Activated CD8-positive, alpha-beta T cell treated with anti-CD3 and anti-CD28 coated beads for 36 hours (primary cell): ENCODE measurements at regions not wholly inside any gene's neighbourhood (a gene's known extent, or its start where the extent isn't known, plus 50 kb on each side); places are given as distances from the start of the nearest gene placed in this dataset.

ENCODE experiments used
- ATAC-seq: fragments of 200-7000 bp; cut with Tn5 transposase; one replicate; pipeline ENCODE4 v1.10.0; 2021; ENCODE audit warnings: mild to moderate bottlenecking, moderate library complexity
- CTCF ChIA-PET: fragments of 350-600 bp; sonication (Branson Sonifier 250); formaldehyde crosslinking; loops from one replicate; lab custom pipeline; 2021; ENCODE audit warnings: antibody characterized with exemption; lab: Charles Lee
- POLR2A ChIA-PET: fragments of 350-600 bp; sonication (Branson Sonifier 250); formaldehyde crosslinking; loops from one replicate; lab custom pipeline; 2021; ENCODE audit warnings: antibody characterized with exemption; lab: Charles Lee
- DNase-seq: peaks from one replicate; pipeline ENCODE4 v3.0.0-alpha.2; 2020
- H3K27ac Mint-ChIP-seq: one replicate; pipeline ENCODE4 v1.8.0; 2021; ENCODE audit warnings: mild to moderate bottlenecking, mixed read lengths
- H3K27me3 Mint-ChIP-seq: one replicate; pipeline ENCODE4 v1.8.0; 2021; ENCODE audit warnings: mixed read lengths
- H3K36me3 Mint-ChIP-seq: one replicate; pipeline ENCODE4 v1.8.0; 2021; ENCODE audit warnings: low read depth, mixed read lengths
- H3K4me1 Mint-ChIP-seq: one replicate; pipeline ENCODE4 v1.8.0; 2021; ENCODE audit warnings: low read depth, mixed read lengths
- H3K4me3 Mint-ChIP-seq: one replicate; pipeline ENCODE4 v1.8.0; 2021; ENCODE audit warnings: mild to moderate bottlenecking, moderate library complexity, mixed read lengths
- H3K9me3 Mint-ChIP-seq: one replicate; pipeline ENCODE4 v1.8.0; 2021; ENCODE audit warnings: mixed read lengths
- intact Hi-C: fragments of 100-400 bp; cut with micrococcal nuclease; formaldehyde crosslinking; loops from one replicate; pipeline ENCODE4 v1.10.0; 2022
- TF ChIP-seq, protein P1 (sequence below): fragments of 200-600 bp; IDR thresholded peaks from one replicate; pipeline ENCODE4 v1.8.0; 2022; ENCODE audit warnings: antibody characterized with exemption, mild to moderate bottlenecking

DNA sequence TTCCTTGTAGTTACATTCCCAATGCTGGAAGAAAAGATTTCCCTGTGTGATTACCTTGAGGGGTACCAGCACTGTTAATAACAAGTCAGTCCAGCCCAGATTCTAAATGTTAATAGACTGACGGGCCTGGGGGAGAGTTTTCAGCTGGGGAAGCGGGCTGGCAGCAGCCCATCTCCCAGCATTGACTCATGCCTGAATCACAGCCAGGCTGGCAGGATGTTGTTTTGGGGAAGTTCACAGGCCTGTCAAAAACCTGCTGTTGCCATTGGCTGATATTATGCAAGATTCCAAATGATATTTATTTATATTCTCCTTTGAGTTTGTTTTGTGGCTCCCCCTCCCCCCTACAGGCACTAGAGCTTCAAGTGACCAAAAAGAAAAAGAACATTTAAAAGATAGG, 213.9 kb upstream of the CNR1 start:
- DNase-seq (no peak), ATAC-seq (no peak)
- Mint-ChIP-seq H3K36me3 (no peaks in the 10 kb centered on the region), H3K4me3 (no peak overlapping the region), H3K27me3 (peaks cover 4% of the 10 kb centered on the region), H3K4me1 (no peaks in the 10 kb centered on the region), H3K27ac (no peak overlapping the region), H3K9me3 (no peaks in the 10 kb centered on the region)
- ChIA-PET CTCF (no interaction called here), POLR2A (no interaction called here)
- TF ChIP-seq, protein P1, sequence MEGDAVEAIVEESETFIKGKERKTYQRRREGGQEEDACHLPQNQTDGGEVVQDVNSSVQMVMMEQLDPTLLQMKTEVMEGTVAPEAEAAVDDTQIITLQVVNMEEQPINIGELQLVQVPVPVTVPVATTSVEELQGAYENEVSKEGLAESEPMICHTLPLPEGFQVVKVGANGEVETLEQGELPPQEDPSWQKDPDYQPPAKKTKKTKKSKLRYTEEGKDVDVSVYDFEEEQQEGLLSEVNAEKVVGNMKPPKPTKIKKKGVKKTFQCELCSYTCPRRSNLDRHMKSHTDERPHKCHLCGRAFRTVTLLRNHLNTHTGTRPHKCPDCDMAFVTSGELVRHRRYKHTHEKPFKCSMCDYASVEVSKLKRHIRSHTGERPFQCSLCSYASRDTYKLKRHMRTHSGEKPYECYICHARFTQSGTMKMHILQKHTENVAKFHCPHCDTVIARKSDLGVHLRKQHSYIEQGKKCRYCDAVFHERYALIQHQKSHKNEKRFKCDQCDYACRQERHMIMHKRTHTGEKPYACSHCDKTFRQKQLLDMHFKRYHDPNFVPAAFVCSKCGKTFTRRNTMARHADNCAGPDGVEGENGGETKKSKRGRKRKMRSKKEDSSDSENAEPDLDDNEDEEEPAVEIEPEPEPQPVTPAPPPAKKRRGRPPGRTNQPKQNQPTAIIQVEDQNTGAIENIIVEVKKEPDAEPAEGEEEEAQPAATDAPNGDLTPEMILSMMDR, result no peak
- intact Hi-C loops, result no loop called here

DNA sequence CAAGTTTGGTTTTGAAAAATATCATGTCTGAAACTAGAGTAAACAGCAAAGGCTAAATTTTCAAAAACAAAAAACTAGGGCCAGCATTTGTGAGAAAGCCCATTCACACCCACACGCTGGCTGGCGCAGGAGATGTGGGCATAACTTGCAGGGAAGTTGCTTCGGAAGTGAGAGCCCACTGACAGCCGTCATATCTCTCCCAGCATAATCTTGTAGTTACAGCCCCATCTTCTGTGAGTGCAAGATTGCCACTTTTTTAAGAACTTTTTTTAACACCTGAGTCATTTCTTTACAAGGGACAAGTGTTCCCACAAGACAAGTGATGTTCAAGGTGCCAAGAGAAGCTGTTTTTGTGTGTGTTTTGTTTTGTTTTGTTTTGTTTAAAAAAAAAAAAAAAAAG, 212.5 kb upstream of the CNR1 start:
- ATAC-seq (no peak), DNase-seq (no peak)
- intact Hi-C loops, result no loop called here
- ChIA-PET CTCF (no interaction called here), POLR2A (no interaction called here)
- no peaks in the 10 kb centered on the region for H3K36me3 Mint-ChIP-seq
- H3K27me3 Mint-ChIP-seq, result peaks cover 4% of the 10 kb centered on the region
- no peak overlapping the region for H3K27ac Mint-ChIP-seq
- no peaks in the 10 kb centered on the region for H3K4me1 Mint-ChIP-seq
- no peaks in the 10 kb centered on the region for H3K9me3 Mint-ChIP-seq
- no peak overlapping the region for H3K4me3 Mint-ChIP-seq
- TF ChIP-seq, protein P1, result no peak

DNA sequence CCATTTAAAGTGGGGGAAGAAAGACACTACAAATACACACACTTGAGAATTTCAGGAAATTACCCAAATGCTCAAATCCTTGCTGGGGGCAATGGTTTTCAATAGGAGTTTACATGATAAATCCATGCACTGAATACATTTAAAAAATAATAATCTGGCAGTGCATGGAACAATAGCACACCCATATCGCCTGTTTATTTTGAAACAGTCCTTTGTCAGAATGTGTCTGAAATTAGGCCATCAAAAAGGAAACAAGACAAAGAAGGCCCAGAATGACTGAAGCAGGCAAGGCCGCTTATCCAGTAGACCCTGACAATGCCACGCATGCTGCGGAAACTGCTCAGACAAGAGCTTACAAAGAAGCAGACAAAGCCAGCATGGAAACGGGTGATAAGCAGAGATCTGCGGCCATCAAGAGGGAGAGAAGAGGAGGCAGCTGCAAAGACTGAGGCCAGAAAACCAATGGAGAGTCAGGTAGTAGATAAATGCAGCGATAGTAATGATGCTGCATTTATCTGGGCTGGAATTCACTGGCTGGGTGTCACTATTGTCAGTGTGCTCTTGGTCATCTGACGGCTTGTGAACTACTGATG, 211.9 kb upstream of the CNR1 start:
- intact Hi-C loops, result no loop called here
- ChIA-PET CTCF (no interaction called here), POLR2A (no interaction called here)
- no peak for DNase-seq
- H3K4me1 Mint-ChIP-seq, result no peaks in the 10 kb centered on the region
- no peaks in the 10 kb centered on the region for H3K36me3 Mint-ChIP-seq
- no peak overlapping the region for H3K4me3 Mint-ChIP-seq
- H3K27me3 Mint-ChIP-seq, result peaks cover 4% of the 10 kb centered on the region
- no peaks in the 10 kb centered on the region for H3K9me3 Mint-ChIP-seq
- no peak overlapping the region for H3K27ac Mint-ChIP-seq
- TF ChIP-seq, protein P1, result no peak
- no peak for ATAC-seq

GRCh38 chr6:88376768-88377387, 210.7 kb upstream of the CNR1 start:
- Mint-ChIP-seq H3K4me3 (no peak overlapping the region), H3K27ac (no peak overlapping the region), H3K4me1 (no peaks in the 10 kb centered on the region), H3K36me3 (no peaks in the 10 kb centered on the region), H3K9me3 (no peaks in the 10 kb centered on the region), H3K27me3 (peaks cover 4% of the 10 kb centered on the region)
- CTCF ChIA-PET, result no interaction called here
- DNase-seq, result no peak
- POLR2A ChIA-PET, result no interaction called here
- ATAC-seq, result no peak
- intact Hi-C loops, result no loop called here
- TF ChIP-seq, protein P1, result no peak

DNA sequence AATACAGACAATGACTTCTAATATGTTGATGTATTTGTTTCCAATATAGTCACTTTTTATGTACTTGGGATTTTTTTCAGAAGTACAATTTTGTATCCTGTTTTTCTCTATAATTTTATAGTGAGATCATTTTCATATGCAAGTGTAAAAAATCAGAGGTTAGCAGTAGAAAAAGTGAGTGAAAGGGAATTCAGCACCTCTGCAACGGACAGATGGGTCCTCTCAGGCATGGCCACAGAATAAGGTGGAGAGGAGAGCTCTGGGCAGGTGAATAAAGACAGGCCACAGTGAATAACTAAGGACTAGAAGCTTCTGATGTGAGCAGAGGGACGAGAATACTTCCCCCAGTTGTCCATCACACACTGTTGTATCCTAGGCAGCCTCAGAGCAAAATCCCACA, 210.1 kb upstream of the CNR1 start:
- Mint-ChIP-seq H3K27me3 (peaks cover 4% of the 10 kb centered on the region), H3K27ac (no peak overlapping the region), H3K9me3 (no peaks in the 10 kb centered on the region), H3K4me1 (no peaks in the 10 kb centered on the region), H3K36me3 (no peaks in the 10 kb centered on the region), H3K4me3 (no peak overlapping the region)
- TF ChIP-seq, protein P1, result no peak
- ChIA-PET CTCF (no interaction called here), POLR2A (no interaction called here)
- ATAC-seq (no peak), DNase-seq (no peak)
- intact Hi-C loops, result no loop called here
